ENCODE measurements at regions not wholly inside any gene's neighbourhood (a gene's known extent, or its start where the extent isn't known, plus 50 kb on each side); places are given as distances from the start of the nearest gene placed in this dataset.

DNA sequence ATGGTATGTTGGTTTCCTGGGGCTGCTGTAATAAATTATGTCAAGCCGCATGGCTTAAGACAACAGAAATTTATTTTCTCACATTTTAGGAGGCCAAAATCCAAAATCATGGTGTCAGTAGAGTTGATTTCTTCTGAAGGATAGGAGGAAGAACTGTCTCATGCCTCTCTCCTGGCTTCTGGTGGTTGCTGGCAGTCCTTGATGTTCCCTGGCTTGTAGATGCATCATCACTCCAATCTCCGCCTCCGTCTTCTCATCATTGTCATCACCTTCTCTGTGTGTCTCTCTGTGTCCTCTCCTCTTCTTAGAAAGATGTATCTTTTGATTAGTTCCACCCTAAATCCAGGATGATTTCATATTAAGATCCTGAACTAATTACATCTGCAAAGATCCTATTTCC lies 124.7 kb upstream of the CTTNBP2NL start:
- no peak for DNase-seq (ENCODE audit: low read depth)
- TF ChIP-seq, protein P1, sequence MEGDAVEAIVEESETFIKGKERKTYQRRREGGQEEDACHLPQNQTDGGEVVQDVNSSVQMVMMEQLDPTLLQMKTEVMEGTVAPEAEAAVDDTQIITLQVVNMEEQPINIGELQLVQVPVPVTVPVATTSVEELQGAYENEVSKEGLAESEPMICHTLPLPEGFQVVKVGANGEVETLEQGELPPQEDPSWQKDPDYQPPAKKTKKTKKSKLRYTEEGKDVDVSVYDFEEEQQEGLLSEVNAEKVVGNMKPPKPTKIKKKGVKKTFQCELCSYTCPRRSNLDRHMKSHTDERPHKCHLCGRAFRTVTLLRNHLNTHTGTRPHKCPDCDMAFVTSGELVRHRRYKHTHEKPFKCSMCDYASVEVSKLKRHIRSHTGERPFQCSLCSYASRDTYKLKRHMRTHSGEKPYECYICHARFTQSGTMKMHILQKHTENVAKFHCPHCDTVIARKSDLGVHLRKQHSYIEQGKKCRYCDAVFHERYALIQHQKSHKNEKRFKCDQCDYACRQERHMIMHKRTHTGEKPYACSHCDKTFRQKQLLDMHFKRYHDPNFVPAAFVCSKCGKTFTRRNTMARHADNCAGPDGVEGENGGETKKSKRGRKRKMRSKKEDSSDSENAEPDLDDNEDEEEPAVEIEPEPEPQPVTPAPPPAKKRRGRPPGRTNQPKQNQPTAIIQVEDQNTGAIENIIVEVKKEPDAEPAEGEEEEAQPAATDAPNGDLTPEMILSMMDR (IDR thresholded peaks at IDR 0.05; ENCODE audit: insufficient read depth, low read length) = no peak
- no peak overlapping the region for H3K4me3 ChIP-seq (ENCODE audit: low read depth, low read length)

- no peak for DNase-seq (ENCODE audit: low read depth)
- no peak overlapping the region for H3K4me3 ChIP-seq (ENCODE audit: low read depth, low read length)
- TF ChIP-seq, protein P1 (IDR thresholded peaks at IDR 0.05; ENCODE audit: insufficient read depth, low read length) = no peak
Measured at GRCh38 chr1:112272101-112272772, 123.8 kb upstream of the CTTNBP2NL start.

DNA sequence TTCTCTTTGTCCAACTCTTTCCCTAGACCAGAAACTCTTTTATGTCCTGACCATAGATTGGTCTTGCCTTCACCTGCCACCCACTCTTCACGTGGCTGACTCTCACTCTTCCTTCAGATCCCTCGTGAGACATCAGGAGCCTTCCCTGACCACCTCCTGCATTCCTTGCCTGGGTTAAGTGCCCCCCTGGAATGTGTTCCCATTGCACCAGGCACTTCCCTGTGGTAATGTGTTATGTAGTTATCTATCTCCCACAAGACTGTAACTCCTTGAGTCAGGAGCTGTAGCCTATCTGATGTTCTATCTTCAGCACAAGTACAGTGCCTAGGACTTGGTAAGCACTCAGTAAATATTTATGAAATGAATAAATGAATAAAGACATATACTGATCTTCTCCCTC lies 111.2 kb upstream of the CTTNBP2NL start:
- TF ChIP-seq, protein P1 (IDR thresholded peaks at IDR 0.05; ENCODE audit: insufficient read depth, low read length) = no peak
- DNase-seq (ENCODE audit: low read depth) = no peak
- H3K4me3 ChIP-seq (ENCODE audit: low read depth, low read length) = no peak overlapping the region

GRCh38 chr1:112285316-112285715 lies 110.7 kb upstream of the CTTNBP2NL start:
- no peak for DNase-seq (ENCODE audit: low read depth)
- no peak overlapping the region for H3K4me3 ChIP-seq (ENCODE audit: low read depth, low read length)
- TF ChIP-seq, protein P1 (IDR thresholded peaks at IDR 0.05; ENCODE audit: insufficient read depth, low read length) = no peak

- TF ChIP-seq, protein P1 (IDR thresholded peaks at IDR 0.05; ENCODE audit: insufficient read depth, low read length) = no peak
- no peak overlapping the region for H3K4me3 ChIP-seq (ENCODE audit: low read depth, low read length)
- no peak for DNase-seq (ENCODE audit: low read depth)
Measured at GRCh38 chr1:112285746-112286145, 110.3 kb upstream of the CTTNBP2NL start.

- H3K4me3 ChIP-seq (ENCODE audit: low read depth, low read length) = no peak overlapping the region
- TF ChIP-seq, protein P1 (IDR thresholded peaks at IDR 0.05; ENCODE audit: insufficient read depth, low read length) = no peak
- DNase-seq (ENCODE audit: low read depth) = no peak
Measured at GRCh38 chr1:112296908-112297307, 99.1 kb upstream of the CTTNBP2NL start.

GRCh38 chr1:112297536-112297935 lies 98.5 kb upstream of the CTTNBP2NL start:
- DNase-seq (ENCODE audit: low read depth) = peak; percentile 8
- TF ChIP-seq, protein P1 (IDR thresholded peaks at IDR 0.05; ENCODE audit: insufficient read depth, low read length) = no peak

More at GRCh38 chr1:112297536-112297935, 98.5 kb upstream of the CTTNBP2NL start:
- H3K4me3 ChIP-seq (ENCODE audit: low read depth, low read length) = no peak overlapping the region
